ENCODE measurements at regions not wholly inside any gene's neighbourhood (a gene's known extent, or its start where the extent isn't known, plus 50 kb on each side); places are given as distances from the start of the nearest gene placed in this dataset.

- no peak for TF ChIP-seq CTCF (IDR thresholded peaks at IDR 0.05)
- no peak for TF ChIP-seq POLR2A (IDR thresholded peaks at IDR 0.05)
- TF ChIP-seq POLR2AphosphoS5 (IDR thresholded peaks at IDR 0.05) = no peak
Measured at GRCh38 chr2:21727101-21727500, 603.3 kb downstream of the TDRD15 start.
